ENCODE measurements at regions not wholly inside any gene's neighbourhood (a gene's known extent, or its start where the extent isn't known, plus 50 kb on each side); places are given as distances from the start of the nearest gene placed in this dataset.
"Not testable (repeated sequence)": the region's sequence is repeated elsewhere in the genome, so short reads cannot be mapped to it uniquely, and the experiment has no call there.

DNA sequence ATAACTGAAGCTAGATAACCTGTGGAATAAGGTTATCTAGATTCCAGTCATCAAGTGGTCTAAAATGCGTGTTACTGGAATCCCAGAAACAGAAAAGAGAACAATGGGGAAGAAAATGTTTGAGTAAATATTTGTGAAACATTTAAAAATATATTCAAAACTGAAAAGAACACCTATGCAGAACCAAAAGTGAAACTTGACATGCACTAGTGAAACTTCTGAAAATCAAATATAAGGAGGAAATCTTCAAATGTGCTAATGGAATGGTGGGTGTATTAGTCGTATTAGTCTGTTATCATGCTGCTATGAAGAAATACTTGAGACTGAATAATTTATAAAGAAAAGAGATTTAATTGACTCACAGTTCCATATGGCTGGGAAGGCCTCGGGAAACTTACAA is 512.4 kb upstream of the KLHL4 start:
- TF ChIP-seq EZH2phosphoT487 (IDR thresholded peaks at IDR 0.05; ENCODE audit: low read depth): no peak
- TF ChIP-seq, protein P1, sequence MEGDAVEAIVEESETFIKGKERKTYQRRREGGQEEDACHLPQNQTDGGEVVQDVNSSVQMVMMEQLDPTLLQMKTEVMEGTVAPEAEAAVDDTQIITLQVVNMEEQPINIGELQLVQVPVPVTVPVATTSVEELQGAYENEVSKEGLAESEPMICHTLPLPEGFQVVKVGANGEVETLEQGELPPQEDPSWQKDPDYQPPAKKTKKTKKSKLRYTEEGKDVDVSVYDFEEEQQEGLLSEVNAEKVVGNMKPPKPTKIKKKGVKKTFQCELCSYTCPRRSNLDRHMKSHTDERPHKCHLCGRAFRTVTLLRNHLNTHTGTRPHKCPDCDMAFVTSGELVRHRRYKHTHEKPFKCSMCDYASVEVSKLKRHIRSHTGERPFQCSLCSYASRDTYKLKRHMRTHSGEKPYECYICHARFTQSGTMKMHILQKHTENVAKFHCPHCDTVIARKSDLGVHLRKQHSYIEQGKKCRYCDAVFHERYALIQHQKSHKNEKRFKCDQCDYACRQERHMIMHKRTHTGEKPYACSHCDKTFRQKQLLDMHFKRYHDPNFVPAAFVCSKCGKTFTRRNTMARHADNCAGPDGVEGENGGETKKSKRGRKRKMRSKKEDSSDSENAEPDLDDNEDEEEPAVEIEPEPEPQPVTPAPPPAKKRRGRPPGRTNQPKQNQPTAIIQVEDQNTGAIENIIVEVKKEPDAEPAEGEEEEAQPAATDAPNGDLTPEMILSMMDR (IDR thresholded peaks at IDR 0.05; ENCODE audit: low read depth, low read length): no peak
- no peaks in the 10 kb centered on the region for H3K36me3 ChIP-seq (replicated peaks; ENCODE audit: low read depth, low read length)
- H3K27ac ChIP-seq (ENCODE audit: low read length): no peak overlapping the region
- no peaks in the 10 kb centered on the region for H3K79me2 ChIP-seq (ENCODE audit: low read length)
- H3K4me1 ChIP-seq (ENCODE audit: low read length): no peaks in the 10 kb centered on the region
- no peaks in the 10 kb centered on the region for H3K9me3 ChIP-seq (ENCODE audit: insufficient read depth, low read length)
- no peak overlapping the region for H3K4me3 ChIP-seq (ENCODE audit: low read length)
- no peak overlapping the region for H2AFZ ChIP-seq (ENCODE audit: low read depth, low read length)
- no peak overlapping the region for H3K4me2 ChIP-seq (ENCODE audit: low read length)
- no peaks in the 10 kb centered on the region for H3K27me3 ChIP-seq (ENCODE audit: low read depth, low read length)
- no peaks in the 10 kb centered on the region for H4K20me1 ChIP-seq (ENCODE audit: insufficient read depth, low read length)
- H3K9ac ChIP-seq (ENCODE audit: low read length): no peak overlapping the region

DNA sequence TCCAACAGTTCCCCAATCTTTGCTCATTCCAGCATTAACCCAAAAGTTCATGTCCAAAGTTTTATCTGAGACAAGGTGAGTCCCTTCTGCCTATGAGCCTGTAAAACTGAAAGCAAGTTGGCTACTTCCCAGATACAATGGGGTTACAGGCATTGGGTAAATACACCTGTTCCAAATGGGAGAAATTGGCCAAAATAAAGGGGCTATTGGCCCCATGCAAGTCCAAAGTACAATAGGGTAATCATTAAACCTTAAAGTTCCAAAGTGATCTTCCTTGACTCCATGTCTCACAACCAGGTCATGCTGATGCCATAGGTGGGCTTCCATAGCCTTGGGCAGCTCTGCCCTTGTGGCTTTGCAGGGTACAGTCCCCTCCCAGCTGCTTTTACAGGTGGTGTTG is 511.7 kb upstream of the KLHL4 start:
- Histone ChIP-seq H3K4me1 (ENCODE audit: low read length) (no peaks in the 10 kb centered on the region), H4K20me1 (ENCODE audit: insufficient read depth, low read length) (no peaks in the 10 kb centered on the region), H3K79me2 (ENCODE audit: low read length) (no peaks in the 10 kb centered on the region), H3K4me2 (ENCODE audit: low read length) (no peak overlapping the region), H3K27me3 (ENCODE audit: low read depth, low read length) (no peaks in the 10 kb centered on the region), H3K27ac (ENCODE audit: low read length) (no peak overlapping the region), H3K9me3 (ENCODE audit: insufficient read depth, low read length) (no peaks in the 10 kb centered on the region), H3K36me3 (replicated peaks; ENCODE audit: low read depth, low read length) (no peaks in the 10 kb centered on the region), H3K4me3 (ENCODE audit: low read length) (no peak overlapping the region), H2AFZ (ENCODE audit: low read depth, low read length) (no peak overlapping the region), H3K9ac (ENCODE audit: low read length) (no peak overlapping the region)
- TF ChIP-seq EZH2phosphoT487 (IDR thresholded peaks at IDR 0.05; ENCODE audit: low read depth): no peak
- TF ChIP-seq, protein P1 (IDR thresholded peaks at IDR 0.05; ENCODE audit: low read depth, low read length): no peak

DNA sequence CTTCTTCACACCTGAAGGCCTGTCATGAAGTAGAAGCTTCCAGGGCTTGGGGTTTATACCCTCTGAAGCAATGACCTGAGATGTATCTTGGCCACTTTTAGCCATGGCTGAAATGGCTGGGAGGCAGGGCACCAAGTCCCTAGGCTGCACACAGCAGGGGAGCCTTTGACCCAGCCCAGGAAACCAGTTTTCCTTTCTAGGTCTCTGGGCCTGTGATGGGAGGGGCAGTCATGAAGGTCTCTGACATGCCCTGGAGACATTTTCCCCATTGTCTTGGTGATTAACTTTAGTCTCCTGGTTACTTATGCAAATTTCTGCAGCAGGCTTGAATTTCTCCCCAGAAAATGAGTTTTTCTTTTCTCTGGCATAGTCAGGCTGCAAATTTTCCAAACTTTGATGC is 511.0 kb upstream of the KLHL4 start:
- H3K36me3 ChIP-seq (replicated peaks; ENCODE audit: low read depth, low read length): no peaks in the 10 kb centered on the region
- H3K27me3 ChIP-seq (ENCODE audit: low read depth, low read length): no peaks in the 10 kb centered on the region
- H3K27ac ChIP-seq (ENCODE audit: low read length): no peak overlapping the region
- H3K79me2 ChIP-seq (ENCODE audit: low read length): no peaks in the 10 kb centered on the region
- no peak overlapping the region for H3K4me2 ChIP-seq (ENCODE audit: low read length)
- H3K4me3 ChIP-seq (ENCODE audit: low read length): no peak overlapping the region
- no peak overlapping the region for H2AFZ ChIP-seq (ENCODE audit: low read depth, low read length)
- no peaks in the 10 kb centered on the region for H3K9me3 ChIP-seq (ENCODE audit: insufficient read depth, low read length)
- TF ChIP-seq, protein P1 (IDR thresholded peaks at IDR 0.05; ENCODE audit: low read depth, low read length): no peak
- no peak for TF ChIP-seq EZH2phosphoT487 (IDR thresholded peaks at IDR 0.05; ENCODE audit: low read depth)
- no peaks in the 10 kb centered on the region for H4K20me1 ChIP-seq (ENCODE audit: insufficient read depth, low read length)
- no peak overlapping the region for H3K9ac ChIP-seq (ENCODE audit: low read length)
- no peaks in the 10 kb centered on the region for H3K4me1 ChIP-seq (ENCODE audit: low read length)

DNA sequence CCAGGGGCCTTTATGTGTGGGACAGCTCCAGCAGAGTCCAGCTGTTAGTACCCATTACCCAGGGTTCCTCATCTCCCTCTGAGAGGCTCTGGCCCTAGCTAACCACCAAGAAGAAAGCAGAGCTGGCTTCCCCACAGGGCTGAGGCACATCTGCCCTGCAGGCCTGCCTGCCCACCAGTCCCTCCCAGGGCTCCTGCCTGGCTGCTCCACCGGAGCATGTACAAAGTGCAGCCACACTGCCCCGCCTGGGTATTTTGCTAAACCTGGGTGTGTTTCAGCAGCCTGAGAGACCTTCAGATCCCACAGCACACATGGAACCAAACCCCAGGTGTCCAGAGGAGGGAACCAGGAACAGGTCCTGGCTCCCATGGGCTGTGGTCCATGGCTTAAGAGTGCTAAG is 500.4 kb upstream of the KLHL4 start:
- H2AFZ ChIP-seq (ENCODE audit: low read depth, low read length): no peak overlapping the region
- H3K79me2 ChIP-seq (ENCODE audit: low read length): no peaks in the 10 kb centered on the region
- no peaks in the 10 kb centered on the region for H4K20me1 ChIP-seq (ENCODE audit: insufficient read depth, low read length)
- TF ChIP-seq EZH2phosphoT487 (IDR thresholded peaks at IDR 0.05; ENCODE audit: low read depth): no peak
- TF ChIP-seq, protein P1 (IDR thresholded peaks at IDR 0.05; ENCODE audit: low read depth, low read length): no peak
- no peaks in the 10 kb centered on the region for H3K9me3 ChIP-seq (ENCODE audit: insufficient read depth, low read length)
- no peak overlapping the region for H3K4me3 ChIP-seq (ENCODE audit: low read length)
- H3K4me2 ChIP-seq (ENCODE audit: low read length): no peak overlapping the region
- no peak overlapping the region for H3K9ac ChIP-seq (ENCODE audit: low read length)
- no peaks in the 10 kb centered on the region for H3K36me3 ChIP-seq (replicated peaks; ENCODE audit: low read depth, low read length)
- H3K27ac ChIP-seq (ENCODE audit: low read length): no peak overlapping the region
- H3K4me1 ChIP-seq (ENCODE audit: low read length): peaks cover 6% of the 10 kb centered on the region
- no peaks in the 10 kb centered on the region for H3K27me3 ChIP-seq (ENCODE audit: low read depth, low read length)

DNA sequence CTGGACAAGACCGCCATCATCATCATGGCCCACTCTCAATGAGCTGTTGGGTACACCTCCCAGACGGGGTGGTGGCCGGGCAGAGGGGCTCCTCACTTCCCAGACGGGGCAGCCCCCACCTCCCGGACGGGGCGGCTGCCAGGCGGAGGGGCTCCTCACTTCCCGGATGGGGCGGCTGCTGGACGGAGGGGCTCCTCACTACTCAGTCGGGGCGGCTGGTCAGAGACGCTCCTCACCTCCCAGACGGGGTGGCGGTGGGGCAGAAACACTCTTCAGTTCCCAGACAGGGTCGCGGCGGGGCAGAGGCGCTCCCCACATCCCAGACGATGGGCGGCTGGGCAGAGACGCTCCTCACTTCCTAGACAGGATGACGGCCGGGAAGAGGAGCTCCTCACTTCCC is 484.5 kb upstream of the KLHL4 start:
- not testable (repeated sequence) for H3K9ac ChIP-seq (ENCODE audit: low read length); H2AFZ ChIP-seq (ENCODE audit: low read depth, low read length); H3K4me1 ChIP-seq (ENCODE audit: low read length); H3K4me2 ChIP-seq (ENCODE audit: low read length); H3K27me3 ChIP-seq (ENCODE audit: low read depth, low read length); H3K79me2 ChIP-seq (ENCODE audit: low read length); H3K4me3 ChIP-seq (ENCODE audit: low read length); H4K20me1 ChIP-seq (ENCODE audit: insufficient read depth, low read length); H3K9me3 ChIP-seq (ENCODE audit: insufficient read depth, low read length); H3K27ac ChIP-seq (ENCODE audit: low read length); H3K36me3 ChIP-seq (replicated peaks; ENCODE audit: low read depth, low read length)
